ENCODE measurements at regions not wholly inside any gene's neighbourhood (a gene's known extent, or its start where the extent isn't known, plus 50 kb on each side); places are given as distances from the start of the nearest gene placed in this dataset.

DNA sequence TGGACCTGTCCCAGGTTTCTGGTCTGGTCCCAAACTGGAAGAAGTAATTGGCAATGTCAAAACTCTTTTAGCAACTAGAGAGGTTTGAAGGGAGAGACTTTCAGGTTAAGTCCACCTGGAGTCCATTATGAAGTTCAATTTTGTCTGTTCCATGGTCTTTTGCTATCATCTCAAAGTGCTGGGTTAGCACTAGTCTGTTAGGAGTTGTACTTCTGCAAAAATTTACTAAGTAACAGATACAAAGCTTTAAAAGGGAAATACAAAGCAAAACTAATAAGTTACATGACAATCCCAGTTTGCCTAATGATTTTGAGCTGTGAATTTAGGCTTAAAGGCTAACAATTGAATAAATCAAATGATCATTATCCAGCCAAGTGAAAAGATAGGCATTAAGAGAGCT lies 643.9 kb downstream of the C12orf50 start:
- H3K36me3 ChIP-seq (ENCODE audit: control insufficient read depth, insufficient read depth, low read length), result no peaks in the 10 kb centered on the region
- H3K9me3 ChIP-seq (ENCODE audit: control insufficient read depth, low read length), result no peaks in the 10 kb centered on the region
- TF ChIP-seq, protein P1, sequence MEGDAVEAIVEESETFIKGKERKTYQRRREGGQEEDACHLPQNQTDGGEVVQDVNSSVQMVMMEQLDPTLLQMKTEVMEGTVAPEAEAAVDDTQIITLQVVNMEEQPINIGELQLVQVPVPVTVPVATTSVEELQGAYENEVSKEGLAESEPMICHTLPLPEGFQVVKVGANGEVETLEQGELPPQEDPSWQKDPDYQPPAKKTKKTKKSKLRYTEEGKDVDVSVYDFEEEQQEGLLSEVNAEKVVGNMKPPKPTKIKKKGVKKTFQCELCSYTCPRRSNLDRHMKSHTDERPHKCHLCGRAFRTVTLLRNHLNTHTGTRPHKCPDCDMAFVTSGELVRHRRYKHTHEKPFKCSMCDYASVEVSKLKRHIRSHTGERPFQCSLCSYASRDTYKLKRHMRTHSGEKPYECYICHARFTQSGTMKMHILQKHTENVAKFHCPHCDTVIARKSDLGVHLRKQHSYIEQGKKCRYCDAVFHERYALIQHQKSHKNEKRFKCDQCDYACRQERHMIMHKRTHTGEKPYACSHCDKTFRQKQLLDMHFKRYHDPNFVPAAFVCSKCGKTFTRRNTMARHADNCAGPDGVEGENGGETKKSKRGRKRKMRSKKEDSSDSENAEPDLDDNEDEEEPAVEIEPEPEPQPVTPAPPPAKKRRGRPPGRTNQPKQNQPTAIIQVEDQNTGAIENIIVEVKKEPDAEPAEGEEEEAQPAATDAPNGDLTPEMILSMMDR (IDR thresholded peaks at IDR 0.05), result no peak
- no peak overlapping the region for H3K4me2 ChIP-seq (ENCODE audit: low read length)
- no peak overlapping the region for H3K9ac ChIP-seq
- no peak overlapping the region for H3K4me3 ChIP-seq (ENCODE audit: low read depth, low read length)
- H2AFZ ChIP-seq, result no peak overlapping the region
- H3K79me2 ChIP-seq, result no peaks in the 10 kb centered on the region
- no peak overlapping the region for H3K27ac ChIP-seq
- no peaks in the 10 kb centered on the region for H3K4me1 ChIP-seq
- no peaks in the 10 kb centered on the region for H3K27me3 ChIP-seq (ENCODE audit: control insufficient read depth, insufficient read depth, low read length)

DNA sequence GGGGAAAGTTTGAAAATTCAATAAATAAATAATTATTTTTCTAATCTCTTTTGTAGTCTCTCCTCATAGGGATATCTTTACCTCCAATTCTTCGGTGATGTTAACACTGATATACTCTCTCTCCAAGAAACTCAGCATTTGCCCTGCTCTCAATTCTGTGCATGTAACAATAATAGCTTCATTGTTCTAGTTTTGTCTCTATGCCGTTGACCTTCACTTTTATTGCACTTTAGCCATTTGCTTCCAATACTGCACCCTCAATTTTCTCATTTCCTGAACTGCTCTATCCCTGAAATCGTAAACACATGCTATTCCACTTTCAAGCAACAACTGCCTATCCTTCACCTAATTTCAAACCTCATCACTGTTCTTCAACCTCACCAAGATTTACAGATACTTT lies 645.0 kb downstream of the C12orf50 start:
- Histone ChIP-seq H3K27me3 (ENCODE audit: control insufficient read depth, insufficient read depth, low read length) (no peaks in the 10 kb centered on the region), H2AFZ (no peak overlapping the region), H3K79me2 (no peaks in the 10 kb centered on the region), H3K4me2 (ENCODE audit: low read length) (no peak overlapping the region), H3K36me3 (ENCODE audit: control insufficient read depth, insufficient read depth, low read length) (no peaks in the 10 kb centered on the region), H3K27ac (no peak overlapping the region), H3K9me3 (ENCODE audit: control insufficient read depth, low read length) (no peaks in the 10 kb centered on the region), H3K9ac (no peak overlapping the region), H3K4me3 (ENCODE audit: low read depth, low read length) (no peak overlapping the region), H3K4me1 (no peaks in the 10 kb centered on the region)
- TF ChIP-seq, protein P1 (IDR thresholded peaks at IDR 0.05), result no peak

DNA sequence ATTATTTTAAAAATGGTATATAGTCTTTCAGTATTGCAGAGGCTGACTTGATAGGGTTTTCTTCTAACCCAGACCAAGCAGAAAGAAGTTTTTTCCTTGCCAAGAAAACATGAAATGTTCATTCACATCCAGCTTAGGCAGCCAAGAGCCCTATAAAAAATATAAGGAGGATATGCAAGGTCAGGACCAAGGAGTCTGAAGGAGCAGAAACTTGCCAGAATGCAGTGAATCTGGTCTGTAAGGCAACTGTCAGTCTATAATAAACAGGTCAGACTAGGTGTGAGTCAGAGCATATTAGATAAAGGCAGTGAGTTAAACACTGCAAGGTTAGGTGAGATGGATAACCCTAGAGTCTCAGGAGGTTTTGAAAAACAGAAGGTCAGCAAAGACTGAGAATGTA lies 645.5 kb downstream of the C12orf50 start:
- no peaks in the 10 kb centered on the region for H3K4me1 ChIP-seq
- H3K9ac ChIP-seq, result no peak overlapping the region
- no peaks in the 10 kb centered on the region for H3K79me2 ChIP-seq
- H3K36me3 ChIP-seq (ENCODE audit: control insufficient read depth, insufficient read depth, low read length), result no peaks in the 10 kb centered on the region
- no peaks in the 10 kb centered on the region for H3K9me3 ChIP-seq (ENCODE audit: control insufficient read depth, low read length)
- H3K4me2 ChIP-seq (ENCODE audit: low read length), result no peak overlapping the region
- H3K27me3 ChIP-seq (ENCODE audit: control insufficient read depth, insufficient read depth, low read length), result no peaks in the 10 kb centered on the region
- TF ChIP-seq, protein P1 (IDR thresholded peaks at IDR 0.05), result no peak
- no peak overlapping the region for H2AFZ ChIP-seq
- no peak overlapping the region for H3K27ac ChIP-seq
- no peak overlapping the region for H3K4me3 ChIP-seq (ENCODE audit: low read depth, low read length)

DNA sequence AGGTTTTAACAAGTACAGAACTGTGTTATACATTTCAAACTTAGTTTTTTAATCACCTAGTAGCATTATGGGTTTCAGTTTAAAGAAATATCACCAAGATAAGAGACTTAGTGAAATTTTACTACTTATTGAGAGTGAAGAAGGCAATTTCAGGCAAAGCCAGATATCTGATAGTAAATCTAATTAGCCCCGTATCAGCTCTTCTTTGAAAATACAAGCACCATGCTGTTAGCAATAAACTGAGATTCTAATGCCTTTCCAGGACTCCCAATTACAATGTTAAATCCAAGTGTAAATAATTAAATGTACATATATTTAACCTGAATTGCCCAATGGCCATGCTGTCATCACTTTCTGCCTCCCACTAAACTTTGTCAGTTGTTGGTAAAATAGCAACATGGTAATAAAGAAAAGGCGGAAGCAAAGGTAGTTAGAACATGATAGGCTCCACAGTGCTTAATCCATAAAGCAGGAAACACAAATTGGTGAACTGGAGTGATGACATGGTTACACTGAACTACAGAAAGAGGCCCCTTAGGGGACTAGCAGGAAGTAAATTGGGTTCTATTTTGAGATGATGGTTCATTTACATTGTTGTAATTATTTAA lies 646.1 kb downstream of the C12orf50 start:
- Histone ChIP-seq H3K9me3 (ENCODE audit: control insufficient read depth, low read length) (no peaks in the 10 kb centered on the region), H3K9ac (no peak overlapping the region), H3K4me3 (ENCODE audit: low read depth, low read length) (no peak overlapping the region), H2AFZ (no peak overlapping the region), H3K36me3 (ENCODE audit: control insufficient read depth, insufficient read depth, low read length) (no peaks in the 10 kb centered on the region), H3K79me2 (no peaks in the 10 kb centered on the region), H3K27me3 (ENCODE audit: control insufficient read depth, insufficient read depth, low read length) (no peaks in the 10 kb centered on the region), H3K4me2 (ENCODE audit: low read length) (no peak overlapping the region), H3K27ac (no peak overlapping the region), H3K4me1 (no peaks in the 10 kb centered on the region)
- TF ChIP-seq, protein P1 (IDR thresholded peaks at IDR 0.05), result no peak

DNA sequence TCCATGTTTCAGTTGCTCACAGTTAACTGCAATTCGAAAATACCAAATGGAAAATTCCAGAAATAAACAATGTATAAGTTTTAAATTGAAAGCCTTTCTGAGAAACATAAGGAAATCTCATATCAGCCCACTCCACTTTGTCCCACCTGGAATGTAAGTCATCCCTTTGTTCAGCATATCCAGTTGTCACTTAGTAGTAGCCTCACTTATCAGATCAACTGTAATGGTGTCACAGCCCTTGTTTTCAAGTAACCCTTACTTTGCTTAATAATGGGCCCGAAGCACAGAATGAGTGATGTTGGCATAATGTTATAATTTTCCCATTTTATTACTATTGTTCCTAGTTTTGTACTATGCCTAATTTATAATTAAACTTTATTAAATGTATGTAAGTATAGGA lies 646.8 kb downstream of the C12orf50 start:
- no peak overlapping the region for H3K4me3 ChIP-seq (ENCODE audit: low read depth, low read length)
- H3K4me2 ChIP-seq (ENCODE audit: low read length), result no peak overlapping the region
- TF ChIP-seq, protein P1 (IDR thresholded peaks at IDR 0.05), result no peak
- no peak overlapping the region for H3K9ac ChIP-seq
- H3K79me2 ChIP-seq, result no peaks in the 10 kb centered on the region
- H3K36me3 ChIP-seq (ENCODE audit: control insufficient read depth, insufficient read depth, low read length), result no peaks in the 10 kb centered on the region
- H3K9me3 ChIP-seq (ENCODE audit: control insufficient read depth, low read length), result no peaks in the 10 kb centered on the region
- no peaks in the 10 kb centered on the region for H3K4me1 ChIP-seq
- H2AFZ ChIP-seq, result no peak overlapping the region
- H3K27ac ChIP-seq, result no peak overlapping the region
- no peaks in the 10 kb centered on the region for H3K27me3 ChIP-seq (ENCODE audit: control insufficient read depth, insufficient read depth, low read length)

Data from parathyroid adenoma (tissue), 2 donors.